ENCODE measurements at regions not wholly inside any gene's neighbourhood (a gene's known extent, or its start where the extent isn't known, plus 50 kb on each side); places are given as distances from the start of the nearest gene placed in this dataset.
"Not testable (repeated sequence)": the region's sequence is repeated elsewhere in the genome, so short reads cannot be mapped to it uniquely, and the experiment has no call there.

DNA sequence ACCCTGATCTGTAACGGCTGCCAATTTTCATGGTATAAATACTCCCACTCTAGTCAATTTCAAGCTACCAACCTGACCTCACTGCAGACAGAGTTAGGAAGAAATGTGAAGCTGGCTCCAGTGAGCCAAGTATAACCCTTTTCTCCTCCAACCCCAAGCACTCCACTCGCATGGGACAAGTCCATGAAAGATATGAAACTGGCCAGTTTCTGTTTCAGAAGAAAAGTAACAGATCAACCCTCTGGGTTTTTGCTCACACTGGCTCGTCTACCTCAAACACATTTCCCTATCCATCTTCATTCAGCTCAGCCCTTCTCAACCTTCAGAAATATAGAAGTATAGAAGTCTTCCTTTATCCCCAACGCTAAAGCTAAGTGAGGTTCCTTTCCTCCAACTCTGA, 82.4 kb upstream of the NDP start:
- Histone ChIP-seq H3K36me3 (ENCODE audit: control insufficient read depth in 3 of 3, insufficient read depth in 2 of 3, low read depth in 1 of 3, low read length in 3 of 3) (no peaks in the 10 kb centered on the region), H3K4me3 (ENCODE audit: low read depth in 1 of 3, low read length in 3 of 3) (no peak overlapping the region), H3K27me3 (ENCODE audit: control insufficient read depth in 3 of 3, insufficient read depth in 3 of 3, low read length in 3 of 3) (no peaks in the 10 kb centered on the region), H3K4me1 (ENCODE audit: control insufficient read depth in 3 of 3, insufficient read depth in 2 of 3, low read depth in 1 of 3, low read length in 2 of 3) (no peaks in the 10 kb centered on the region), H3K9me3 (ENCODE audit: control insufficient read depth in 2 of 2, insufficient read depth in 1 of 2, low read depth in 1 of 2, low read length in 1 of 2) (no peaks in the 10 kb centered on the region), H3K27ac (ENCODE audit: low read depth in 1 of 3, low read length in 2 of 3) (no peak overlapping the region)
- DNase-seq (no peak), FAIRE-seq (no peak)
- 55 to 58% (median 57%) methylated on average over 4 of the region's 4 CpGs for WGBS, 3 donors

DNA sequence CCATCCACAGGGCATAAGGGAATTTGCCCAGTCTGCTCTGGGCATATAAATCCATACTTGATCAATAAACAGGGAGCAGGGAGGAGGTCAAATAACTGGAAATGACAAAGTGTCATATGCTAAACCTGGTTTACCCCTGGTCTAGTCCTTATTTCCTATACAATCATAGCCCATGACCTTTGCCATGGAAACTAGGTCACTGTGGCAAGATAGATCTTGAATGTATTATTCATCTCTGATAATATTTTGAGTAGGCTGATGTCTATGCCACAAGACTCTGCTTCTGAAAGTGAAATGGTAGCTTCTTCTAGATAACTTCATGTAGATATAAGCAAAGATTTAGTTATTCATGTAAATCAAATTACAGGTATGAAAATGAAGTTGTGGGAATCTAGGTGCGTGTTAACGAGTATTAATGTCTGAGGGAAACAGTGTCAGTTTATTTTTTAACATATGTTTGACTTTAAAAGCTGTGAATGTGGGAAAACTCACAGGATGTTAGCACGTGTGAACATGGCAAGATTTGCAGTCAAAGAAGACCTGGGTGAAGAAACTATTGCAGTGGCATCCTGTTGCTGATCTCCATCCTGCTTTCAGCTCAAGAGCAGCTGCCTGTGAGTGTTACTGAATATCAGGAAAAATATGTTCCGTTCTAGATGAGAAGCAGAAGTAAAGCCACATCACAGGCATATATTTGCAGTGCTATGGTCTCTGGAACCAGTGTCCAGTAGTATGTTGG, 81.8 kb upstream of the NDP start:
- no peak for FAIRE-seq
- DNase-seq = no peak
- Histone ChIP-seq H3K4me1 (ENCODE audit: control insufficient read depth in 3 of 3, insufficient read depth in 2 of 3, low read depth in 1 of 3, low read length in 2 of 3) (no peaks in the 10 kb centered on the region), H3K9me3 (ENCODE audit: control insufficient read depth in 2 of 2, insufficient read depth in 1 of 2, low read depth in 1 of 2, low read length in 1 of 2) (no peaks in the 10 kb centered on the region), H3K4me3 (ENCODE audit: low read depth in 1 of 3, low read length in 3 of 3) (no peak overlapping the region), H3K36me3 (ENCODE audit: control insufficient read depth in 3 of 3, insufficient read depth in 2 of 3, low read depth in 1 of 3, low read length in 3 of 3) (no peaks in the 10 kb centered on the region), H3K27me3 (ENCODE audit: control insufficient read depth in 3 of 3, insufficient read depth in 3 of 3, low read length in 3 of 3) (no peaks in the 10 kb centered on the region), H3K27ac (ENCODE audit: low read depth in 1 of 3, low read length in 2 of 3) (no peak overlapping the region)
- WGBS, 3 donors = 64 to 70% (median 69%) methylated on average over 4 of the region's 4 CpGs

DNA sequence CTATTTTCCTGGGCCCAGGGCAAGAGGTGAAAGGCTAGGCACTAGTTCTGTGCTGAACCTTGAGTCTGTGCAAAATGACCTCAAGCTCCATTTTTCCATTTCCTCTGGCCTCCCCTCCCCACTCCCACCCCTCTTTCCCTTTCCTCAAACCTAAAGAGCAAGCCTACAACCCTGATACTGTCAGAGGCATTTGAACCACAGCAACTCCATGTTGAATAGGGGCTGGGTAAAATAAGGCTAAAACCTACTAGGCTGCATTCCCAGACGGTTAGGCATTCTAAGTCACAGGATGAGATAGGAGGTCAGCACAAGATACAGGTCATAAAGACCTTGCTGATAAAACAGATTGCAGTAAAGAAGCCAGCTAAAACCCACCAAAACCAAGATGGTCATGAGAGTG, 71.9 kb upstream of the NDP start:
- H3K9me3 ChIP-seq (ENCODE audit: control insufficient read depth in 2 of 2, insufficient read depth in 1 of 2, low read depth in 1 of 2, low read length in 1 of 2); DNase-seq; H3K27ac ChIP-seq (ENCODE audit: low read depth in 1 of 3, low read length in 2 of 3); H3K27me3 ChIP-seq (ENCODE audit: control insufficient read depth in 3 of 3, insufficient read depth in 3 of 3, low read length in 3 of 3); H3K4me3 ChIP-seq (ENCODE audit: low read depth in 1 of 3, low read length in 3 of 3); FAIRE-seq; H3K4me1 ChIP-seq (ENCODE audit: control insufficient read depth in 3 of 3, insufficient read depth in 2 of 3, low read depth in 1 of 3, low read length in 2 of 3); H3K36me3 ChIP-seq (ENCODE audit: control insufficient read depth in 3 of 3, insufficient read depth in 2 of 3, low read depth in 1 of 3, low read length in 3 of 3): not testable (repeated sequence)
- WGBS, 3 donors = 75 to 82% (median 80%) methylated on average over 1 of the region's 1 CpG

DNA sequence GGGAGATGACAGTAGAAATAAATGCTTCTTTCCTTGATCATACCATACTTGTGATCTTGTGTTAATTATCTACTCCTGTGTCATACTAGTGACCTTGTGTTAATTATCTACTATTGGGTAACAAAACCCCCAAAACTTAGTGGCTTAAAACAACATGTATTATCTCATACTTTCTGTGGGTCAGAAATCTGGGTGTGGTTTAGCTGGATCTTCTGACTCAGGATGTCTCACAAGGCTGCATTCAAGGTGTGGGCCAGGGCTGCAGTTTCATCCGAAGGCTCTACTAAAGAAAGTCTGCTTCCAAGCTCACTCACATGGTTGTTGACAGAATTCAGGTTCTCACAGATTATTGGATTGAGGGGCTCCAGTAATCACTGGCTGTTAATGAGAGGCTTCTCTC, 70.3 kb upstream of the NDP start:
- Histone ChIP-seq H3K9me3 (ENCODE audit: control insufficient read depth in 2 of 2, insufficient read depth in 1 of 2, low read depth in 1 of 2, low read length in 1 of 2) (peaks cover 0 to 3% of the 10 kb centered on the region in 2 donors), H3K36me3 (ENCODE audit: control insufficient read depth in 3 of 3, insufficient read depth in 2 of 3, low read depth in 1 of 3, low read length in 3 of 3) (no peaks in the 10 kb centered on the region), H3K4me1 (ENCODE audit: control insufficient read depth in 3 of 3, insufficient read depth in 2 of 3, low read depth in 1 of 3, low read length in 2 of 3) (no peaks in the 10 kb centered on the region), H3K4me3 (ENCODE audit: low read depth in 1 of 3, low read length in 3 of 3) (no peak overlapping the region), H3K27ac (ENCODE audit: low read depth in 1 of 3, low read length in 2 of 3) (no peak overlapping the region), H3K27me3 (ENCODE audit: control insufficient read depth in 3 of 3, insufficient read depth in 3 of 3, low read length in 3 of 3) (no peaks in the 10 kb centered on the region)
- DNase-seq = no peak
- no peak for FAIRE-seq
- 84 to 94% (median 88%) methylated on average over 1 of the region's 1 CpG for WGBS, 3 donors

GRCh38 chrX:44042751-44043150, 69.6 kb upstream of the NDP start:
- DNase-seq = no peak

DNA sequence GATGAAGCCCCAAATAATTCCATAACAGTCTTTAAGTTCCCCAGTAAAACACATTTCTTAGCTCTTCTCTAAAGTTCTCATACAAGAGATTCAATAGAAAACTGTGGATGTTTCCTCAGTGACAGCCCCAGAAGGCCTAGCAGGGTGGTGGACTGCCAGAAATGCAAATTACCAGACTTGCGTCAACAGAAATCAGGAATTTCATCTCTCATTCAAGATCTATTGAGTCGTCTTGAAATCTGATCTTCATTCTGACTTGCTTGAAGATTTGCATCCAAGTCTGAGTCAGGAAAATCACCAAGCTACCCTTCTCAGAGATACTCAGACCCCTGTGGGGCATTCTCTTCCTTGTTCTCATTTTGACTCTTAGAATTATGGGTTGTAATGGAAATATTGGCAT, 68.9 kb upstream of the NDP start:
- WGBS, 3 donors = 58 to 67% (median 62%) methylated on average over 2 of the region's 2 CpGs
- FAIRE-seq = no peak
- H3K27me3 ChIP-seq (ENCODE audit: control insufficient read depth in 3 of 3, insufficient read depth in 3 of 3, low read length in 3 of 3) = no peaks in the 10 kb centered on the region
- H3K4me3 ChIP-seq (ENCODE audit: low read depth in 1 of 3, low read length in 3 of 3) = no peak overlapping the region
- peaks cover 0 to 3% of the 10 kb centered on the region in 2 donors for H3K9me3 ChIP-seq (ENCODE audit: control insufficient read depth in 2 of 2, insufficient read depth in 1 of 2, low read depth in 1 of 2, low read length in 1 of 2)
- DNase-seq = no peak
- H3K27ac ChIP-seq (ENCODE audit: low read depth in 1 of 3, low read length in 2 of 3) = no peak overlapping the region
- H3K4me1 ChIP-seq (ENCODE audit: control insufficient read depth in 3 of 3, insufficient read depth in 2 of 3, low read depth in 1 of 3, low read length in 2 of 3) = no peaks in the 10 kb centered on the region
- H3K36me3 ChIP-seq (ENCODE audit: control insufficient read depth in 3 of 3, insufficient read depth in 2 of 3, low read depth in 1 of 3, low read length in 3 of 3) = no peaks in the 10 kb centered on the region

More at GRCh38 chrX:44042751-44043150, 69.6 kb upstream of the NDP start:
- peaks cover 0 to 3% of the 10 kb centered on the region in 2 donors for H3K9me3 ChIP-seq (ENCODE audit: control insufficient read depth in 2 of 2, insufficient read depth in 1 of 2, low read depth in 1 of 2, low read length in 1 of 2)
- no peaks in the 10 kb centered on the region for H3K4me1 ChIP-seq (ENCODE audit: control insufficient read depth in 3 of 3, insufficient read depth in 2 of 3, low read depth in 1 of 3, low read length in 2 of 3)
- no peak overlapping the region for H3K27ac ChIP-seq (ENCODE audit: low read depth in 1 of 3, low read length in 2 of 3)
- FAIRE-seq = no peak
- H3K27me3 ChIP-seq (ENCODE audit: control insufficient read depth in 3 of 3, insufficient read depth in 3 of 3, low read length in 3 of 3) = no peaks in the 10 kb centered on the region
- H3K36me3 ChIP-seq (ENCODE audit: control insufficient read depth in 3 of 3, insufficient read depth in 2 of 3, low read depth in 1 of 3, low read length in 3 of 3) = no peaks in the 10 kb centered on the region
- no peak overlapping the region for H3K4me3 ChIP-seq (ENCODE audit: low read depth in 1 of 3, low read length in 3 of 3)
- 62 to 73% (median 73%) methylated on average over 1 of the region's 1 CpG for WGBS, 3 donors

DNA sequence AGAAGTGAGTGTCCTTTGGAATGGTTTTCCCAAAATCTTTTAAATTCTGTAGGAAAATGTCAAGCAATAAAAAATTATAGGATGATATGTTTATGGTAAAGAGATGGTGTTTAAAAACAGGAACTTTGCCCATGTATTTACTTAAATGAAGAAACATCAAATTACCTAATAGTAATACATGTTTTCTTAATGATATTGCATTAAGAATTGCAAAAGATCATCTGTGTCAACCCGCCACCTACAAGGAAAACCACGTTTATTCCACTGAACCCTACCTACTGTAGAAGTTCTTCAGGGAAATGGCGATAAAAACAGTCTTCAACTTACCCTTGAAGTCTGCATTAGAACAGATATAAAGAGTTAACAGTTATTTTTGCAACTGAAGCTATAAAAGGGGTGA, 67.2 kb upstream of the NDP start:
- WGBS, 3 donors = 60 to 88% (median 72%) methylated on average over 3 of the region's 3 CpGs
- Histone ChIP-seq H3K36me3 (ENCODE audit: control insufficient read depth in 3 of 3, insufficient read depth in 2 of 3, low read depth in 1 of 3, low read length in 3 of 3) (no peaks in the 10 kb centered on the region), H3K4me1 (ENCODE audit: control insufficient read depth in 3 of 3, insufficient read depth in 2 of 3, low read depth in 1 of 3, low read length in 2 of 3) (no peaks in the 10 kb centered on the region), H3K9me3 (ENCODE audit: control insufficient read depth in 2 of 2, insufficient read depth in 1 of 2, low read depth in 1 of 2, low read length in 1 of 2) (peaks cover 0 to 3% of the 10 kb centered on the region in 2 donors), H3K27me3 (ENCODE audit: control insufficient read depth in 3 of 3, insufficient read depth in 3 of 3, low read length in 3 of 3) (no peaks in the 10 kb centered on the region), H3K27ac (ENCODE audit: low read depth in 1 of 3, low read length in 2 of 3) (no peak overlapping the region), H3K4me3 (ENCODE audit: low read depth in 1 of 3, low read length in 3 of 3) (no peak overlapping the region)
- DNase-seq (no peak), FAIRE-seq (no peak)

GRCh38 chrX:44039556-44039955, 66.4 kb upstream of the NDP start:
- no peaks in the 10 kb centered on the region for H3K4me1 ChIP-seq (ENCODE audit: control insufficient read depth in 3 of 3, insufficient read depth in 2 of 3, low read depth in 1 of 3, low read length in 2 of 3)
- no peak overlapping the region for H3K27ac ChIP-seq (ENCODE audit: low read depth in 1 of 3, low read length in 2 of 3)
- DNase-seq (no peak), FAIRE-seq (no peak)
- no peak overlapping the region for H3K4me3 ChIP-seq (ENCODE audit: low read depth in 1 of 3, low read length in 3 of 3)
- H3K9me3 ChIP-seq (ENCODE audit: control insufficient read depth in 2 of 2, insufficient read depth in 1 of 2, low read depth in 1 of 2, low read length in 1 of 2) = peaks cover 0 to 3% of the 10 kb centered on the region in 2 donors
- no peaks in the 10 kb centered on the region for H3K27me3 ChIP-seq (ENCODE audit: control insufficient read depth in 3 of 3, insufficient read depth in 3 of 3, low read length in 3 of 3)
- H3K36me3 ChIP-seq (ENCODE audit: control insufficient read depth in 3 of 3, insufficient read depth in 2 of 3, low read depth in 1 of 3, low read length in 3 of 3) = no peaks in the 10 kb centered on the region
- WGBS, 3 donors = 63 to 93% (median 85%) methylated on average over 1 of the region's 1 CpG

DNA sequence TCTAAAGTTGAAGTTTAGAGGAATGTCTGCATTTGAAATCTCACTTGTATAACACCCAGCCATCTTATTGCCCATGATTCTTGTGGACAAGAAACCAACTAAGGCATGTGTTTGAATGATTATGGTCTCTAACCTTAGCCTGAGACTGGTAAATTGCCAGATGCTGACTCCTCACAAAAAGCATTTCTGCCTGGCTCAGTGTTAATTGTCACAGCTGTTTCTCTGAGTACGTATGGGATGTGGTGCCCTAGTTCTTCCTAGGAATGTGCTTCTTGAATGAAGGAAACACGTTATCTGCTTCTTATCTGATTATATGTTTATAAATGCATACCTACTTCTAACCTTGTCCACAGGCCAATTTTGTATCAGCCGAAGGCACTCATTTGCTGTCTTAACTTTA, 63.1 kb upstream of the NDP start:
- Histone ChIP-seq H3K4me1 (ENCODE audit: control insufficient read depth in 3 of 3, insufficient read depth in 2 of 3, low read depth in 1 of 3, low read length in 2 of 3) (no peaks in the 10 kb centered on the region), H3K27me3 (ENCODE audit: control insufficient read depth in 3 of 3, insufficient read depth in 3 of 3, low read length in 3 of 3) (no peaks in the 10 kb centered on the region), H3K36me3 (ENCODE audit: control insufficient read depth in 3 of 3, insufficient read depth in 2 of 3, low read depth in 1 of 3, low read length in 3 of 3) (no peaks in the 10 kb centered on the region), H3K4me3 (ENCODE audit: low read depth in 1 of 3, low read length in 3 of 3) (no peak overlapping the region), H3K9me3 (ENCODE audit: control insufficient read depth in 2 of 2, insufficient read depth in 1 of 2, low read depth in 1 of 2, low read length in 1 of 2) (no peaks in the 10 kb centered on the region), H3K27ac (ENCODE audit: low read depth in 1 of 3, low read length in 2 of 3) (no peak overlapping the region)
- FAIRE-seq (no peak), DNase-seq (no peak)
- 5 to 34% (median 32%) methylated on average over 3 of the region's 3 CpGs for WGBS, 3 donors
